KMS-11 (cell line): ENCODE measurements at regions not wholly inside any gene's neighbourhood (a gene's known extent, or its start where the extent isn't known, plus 50 kb on each side); places are given as distances from the start of the nearest gene placed in this dataset.

Experiments used
- H2AFZ ChIP-seq: fragments of 200-600 bp; sonication (generic); 2 replicates; pipeline ENCODE4 v1.6.1; 2016; ENCODE audit warnings: antibody characterized with exemption, mixed run types, low read depth
- H3K27ac ChIP-seq: fragments of 200-600 bp; sonication (generic); 2 replicates; pipeline ENCODE4 v1.6.1; 2016; ENCODE audit warnings: mild to moderate bottlenecking, mixed run types
- H3K27me3 ChIP-seq: fragments of 200-600 bp; sonication (generic); 2 replicates; pipeline ENCODE4 v1.6.1; 2017; ENCODE audit warnings: mild to moderate bottlenecking, low read depth, mixed run types, moderate library complexity; ENCODE audit not compliant: insufficient read depth
- H3K36me3 ChIP-seq: fragments of 200-600 bp; sonication (generic); 2 replicates; pipeline ENCODE4 v1.6.1; 2017; ENCODE audit warnings: mild to moderate bottlenecking, mixed run types; ENCODE audit not compliant: insufficient read depth
- H3K4me1 ChIP-seq: fragments of 200-600 bp; sonication (generic); 2 replicates; pipeline ENCODE4 v1.6.1; 2016; ENCODE audit warnings: mild to moderate bottlenecking, low read depth, mixed run types; ENCODE audit not compliant: poor library complexity, severe bottlenecking
- H3K4me2 ChIP-seq: fragments of 200-600 bp; sonication (generic); 2 replicates; pipeline ENCODE4 v1.7.0; 2016; ENCODE audit warnings: mild to moderate bottlenecking, mixed run types
- H3K4me3 ChIP-seq: fragments of 200-600 bp; sonication (generic); IDR thresholded peaks from 2 replicates; pipeline ENCODE4 v1.6.1; 2017; ENCODE audit warnings: low read depth, low read length, mixed read lengths; ENCODE audit not compliant: insufficient read depth
- H3K79me2 ChIP-seq: fragments of 200-600 bp; sonication (generic); 2 replicates; pipeline ENCODE4 v1.6.1; 2016; ENCODE audit warnings: low read depth, mixed run types; ENCODE audit not compliant: insufficient read depth
- H3K9ac ChIP-seq: fragments of 200-600 bp; sonication (generic); 2 replicates; pipeline ENCODE4 v1.6.1; 2016; ENCODE audit warnings: mild to moderate bottlenecking, mixed run types
- H4K20me1 ChIP-seq: fragments of 200-600 bp; sonication (generic); 2 replicates; pipeline ENCODE4 v1.6.1; 2016; ENCODE audit warnings: mild to moderate bottlenecking, mixed run types; ENCODE audit not compliant: insufficient read depth
- CTCF ChIP-seq: fragments of 200-600 bp; sonication (generic); conservative IDR thresholded peaks from 2 replicates; pipeline ENCODE4 v1.6.1; 2017; ENCODE audit warnings: low read depth, mild to moderate bottlenecking, antibody characterized with exemption, low read length, moderate library complexity, mixed read lengths

- Histone ChIP-seq H3K27me3 (no peaks in the 10 kb centered on the region), H3K9ac (no peak overlapping the region), H2AFZ (no peak overlapping the region), H3K36me3 (no peaks in the 10 kb centered on the region), H3K4me2 (no peak overlapping the region), H3K79me2 (no peaks in the 10 kb centered on the region), H4K20me1 (no peaks in the 10 kb centered on the region), H3K27ac (no peak overlapping the region), H3K4me3 (no peak overlapping the region), H3K4me1 (no peaks in the 10 kb centered on the region)
- TF ChIP-seq CTCF = no peak
These were observed 830.4 kb downstream of the RPA4 start for GRCh38 chrX:97714072-97714471.

- Histone ChIP-seq H3K4me2 (no peak overlapping the region), H3K4me1 (no peaks in the 10 kb centered on the region), H4K20me1 (no peaks in the 10 kb centered on the region), H3K36me3 (no peaks in the 10 kb centered on the region), H2AFZ (no peak overlapping the region), H3K79me2 (no peaks in the 10 kb centered on the region), H3K27ac (no peak overlapping the region), H3K27me3 (no peaks in the 10 kb centered on the region), H3K9ac (no peak overlapping the region), H3K4me3 (no peak overlapping the region)
- TF ChIP-seq CTCF = no peak
These were observed 844.5 kb downstream of the RPA4 start for GRCh38 chrX:97728215-97728614.

GRCh38 chrX:97740044-97740443, 856.3 kb downstream of the RPA4 start:
- Histone ChIP-seq H2AFZ (no peak overlapping the region), H3K27me3 (no peaks in the 10 kb centered on the region), H3K79me2 (no peaks in the 10 kb centered on the region), H3K4me3 (no peak overlapping the region), H4K20me1 (no peaks in the 10 kb centered on the region), H3K9ac (no peak overlapping the region), H3K4me2 (no peak overlapping the region), H3K36me3 (no peaks in the 10 kb centered on the region), H3K27ac (no peak overlapping the region), H3K4me1 (no peaks in the 10 kb centered on the region)
- TF ChIP-seq CTCF = no peak

GRCh38 chrX:97740886-97741285, 857.2 kb downstream of the RPA4 start:
- Histone ChIP-seq H4K20me1 (no peaks in the 10 kb centered on the region), H3K27ac (no peak overlapping the region), H3K4me2 (no peak overlapping the region), H3K36me3 (no peaks in the 10 kb centered on the region), H3K9ac (no peak overlapping the region), H3K4me1 (no peaks in the 10 kb centered on the region), H3K4me3 (no peak overlapping the region), H3K27me3 (no peaks in the 10 kb centered on the region), H2AFZ (no peak overlapping the region), H3K79me2 (no peaks in the 10 kb centered on the region)
- no peak for TF ChIP-seq CTCF

GRCh38 chrX:97743014-97743413, 859.3 kb downstream of the RPA4 start:
- Histone ChIP-seq H2AFZ (no peak overlapping the region), H3K27ac (no peak overlapping the region), H3K4me3 (no peak overlapping the region), H3K9ac (no peak overlapping the region), H3K27me3 (no peaks in the 10 kb centered on the region), H3K36me3 (no peaks in the 10 kb centered on the region), H4K20me1 (no peaks in the 10 kb centered on the region), H3K79me2 (no peaks in the 10 kb centered on the region), H3K4me1 (no peaks in the 10 kb centered on the region), H3K4me2 (no peak overlapping the region)
- no peak for TF ChIP-seq CTCF
